ENCODE measurements at regions not wholly inside any gene's neighbourhood (a gene's known extent, or its start where the extent isn't known, plus 50 kb on each side); places are given as distances from the start of the nearest gene placed in this dataset.

GRCh38 chr20:17158701-17159100, 68.1 kb upstream of the PCSK2 start:
- TF ChIP-seq CTCF (IDR thresholded peaks at IDR 0.05; ENCODE audit: borderline replicate concordance, extremely low read depth, low read length, poor library complexity, severe bottlenecking) (no peak), EZH2 (IDR thresholded peaks at IDR 0.05; ENCODE audit: borderline replicate concordance, low read depth, low read length, severe bottlenecking) (no peak)

Data from DND-41 (cell line).